ENCODE measurements at regions not wholly inside any gene's neighbourhood (a gene's known extent, or its start where the extent isn't known, plus 50 kb on each side); places are given as distances from the start of the nearest gene placed in this dataset.

- TF ChIP-seq CTCF (IDR thresholded peaks at IDR 0.05 in 8 of 11, conservative IDR thresholded peaks at IDR 0.05 in 3 of 11) (no peak), POLR2AphosphoS5 (IDR thresholded peaks at IDR 0.05) (no peak), POLR2A (IDR thresholded peaks at IDR 0.05) (no peak)
These were observed 217.6 kb downstream of the TMEM182 start for GRCh38 chr2:102979429-102979828.
